ENCODE measurements at regions not wholly inside any gene's neighbourhood (a gene's known extent, or its start where the extent isn't known, plus 50 kb on each side); places are given as distances from the start of the nearest gene placed in this dataset.

GRCh38 chr4:175125410-175126068, 207.4 kb downstream of the ADAM29 start:
- in situ Hi-C loops (cut with HindIII; ENCODE audit: low sequenced_read_pairs), result no loop called here

- in situ Hi-C loops (cut with HindIII; ENCODE audit: low sequenced_read_pairs), result no loop called here
These were observed 209.2 kb downstream of the ADAM29 start for GRCh38 chr4:175127314-175127713.

DNA sequence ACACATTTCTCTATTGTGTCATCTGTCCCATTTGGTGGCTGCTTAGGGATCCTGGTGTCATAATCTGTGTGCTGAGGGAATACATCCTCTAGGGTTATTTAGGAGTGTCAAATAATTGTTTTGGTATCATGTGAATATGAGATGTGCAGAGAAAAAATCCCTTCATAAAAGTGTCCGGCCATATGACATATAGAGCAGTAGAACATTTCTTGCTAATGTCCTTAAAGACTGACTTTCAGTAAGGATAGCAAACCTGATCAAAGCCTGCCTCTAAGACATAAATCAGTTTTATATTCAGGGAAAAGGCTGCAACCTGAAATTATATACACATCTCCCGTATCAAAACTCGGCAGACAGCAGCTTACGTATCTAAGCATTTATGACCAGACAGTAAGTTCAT, 211.6 kb downstream of the ADAM29 start:
- in situ Hi-C loops (cut with HindIII; ENCODE audit: low sequenced_read_pairs), result no loop called here

DNA sequence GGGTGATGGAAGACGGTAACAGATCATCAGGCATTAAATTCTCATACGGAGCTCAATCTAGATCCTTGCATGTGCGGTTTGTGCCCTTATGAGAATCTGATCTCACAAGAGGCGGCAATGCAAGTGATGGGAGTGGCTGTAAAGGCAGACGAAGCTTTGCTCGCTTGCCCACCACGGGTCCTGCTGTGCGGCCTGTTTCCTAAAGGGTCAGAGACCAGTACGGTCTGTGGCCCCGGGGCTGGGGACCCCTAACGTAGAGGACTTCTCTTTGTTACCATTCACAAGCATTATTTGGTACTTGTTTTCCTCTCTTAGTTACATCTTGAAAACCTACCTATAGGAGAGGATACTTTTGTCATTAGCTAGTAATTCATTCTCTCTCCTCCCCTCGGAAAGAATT, 221.0 kb downstream of the ADAM29 start:
- in situ Hi-C loops (cut with HindIII; ENCODE audit: low sequenced_read_pairs), result no loop called here

DNA sequence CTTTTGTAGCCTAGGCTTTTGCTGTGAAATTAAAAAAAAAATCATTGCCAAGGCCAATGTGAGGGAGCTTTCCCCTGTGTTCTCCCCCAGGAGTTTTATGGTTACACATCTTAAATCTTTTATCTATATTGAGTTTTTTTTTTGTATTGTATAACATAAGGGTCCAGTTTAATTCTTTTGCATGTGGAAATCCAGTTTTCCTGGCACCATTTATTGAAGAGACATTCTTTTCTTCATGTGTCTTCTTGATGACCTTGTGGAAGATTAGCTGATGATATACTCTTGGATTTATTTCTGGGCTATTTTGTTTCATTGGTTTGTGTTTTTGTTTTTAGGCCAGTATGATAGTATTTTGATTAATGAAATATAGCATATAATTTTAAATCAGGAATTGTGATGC, 225.0 kb downstream of the ADAM29 start:
- in situ Hi-C loops (cut with HindIII; ENCODE audit: low sequenced_read_pairs), result no loop called here

DNA sequence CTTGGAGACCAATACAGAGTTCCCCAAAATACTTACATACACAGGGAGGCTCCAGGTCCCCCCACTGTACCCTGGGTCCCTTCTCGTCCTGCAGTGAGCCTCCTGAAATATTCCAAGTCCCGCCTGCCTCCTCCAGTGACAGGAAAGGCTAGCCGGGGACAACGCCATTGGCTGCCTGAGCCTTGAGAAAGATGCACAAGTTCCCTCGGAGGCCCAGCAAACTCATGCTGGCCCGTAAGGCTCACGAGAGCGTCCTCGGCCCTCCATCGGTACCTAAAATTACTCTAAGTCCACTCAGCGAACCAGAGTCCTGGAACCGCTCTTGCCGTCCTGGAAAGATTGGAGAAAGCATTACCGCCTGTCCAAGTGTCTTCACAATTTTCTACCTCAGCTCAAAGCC, 228.6 kb downstream of the ADAM29 start:
- in situ Hi-C loops (cut with HindIII; ENCODE audit: low sequenced_read_pairs), result no loop called here

DNA sequence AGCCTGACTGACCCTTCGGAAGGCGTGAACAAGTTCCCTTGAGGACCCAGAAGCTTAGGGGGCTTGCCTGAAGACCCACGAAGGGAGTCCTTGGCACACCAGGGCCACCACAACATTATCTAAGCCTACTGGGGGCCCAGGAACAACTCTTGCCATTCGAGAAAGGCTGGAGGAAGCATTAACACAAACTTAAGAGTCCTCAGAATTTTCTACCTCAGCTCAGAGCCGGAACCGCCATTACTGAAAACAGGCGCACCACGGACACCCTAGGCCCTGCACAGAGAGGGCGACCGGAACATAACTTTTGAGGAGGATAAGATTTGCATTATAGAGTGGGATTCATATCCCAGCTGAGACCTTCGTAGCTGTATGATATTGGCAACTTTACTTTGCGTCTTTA, 229.1 kb downstream of the ADAM29 start:
- in situ Hi-C loops (cut with HindIII; ENCODE audit: low sequenced_read_pairs), result no loop called here

DNA sequence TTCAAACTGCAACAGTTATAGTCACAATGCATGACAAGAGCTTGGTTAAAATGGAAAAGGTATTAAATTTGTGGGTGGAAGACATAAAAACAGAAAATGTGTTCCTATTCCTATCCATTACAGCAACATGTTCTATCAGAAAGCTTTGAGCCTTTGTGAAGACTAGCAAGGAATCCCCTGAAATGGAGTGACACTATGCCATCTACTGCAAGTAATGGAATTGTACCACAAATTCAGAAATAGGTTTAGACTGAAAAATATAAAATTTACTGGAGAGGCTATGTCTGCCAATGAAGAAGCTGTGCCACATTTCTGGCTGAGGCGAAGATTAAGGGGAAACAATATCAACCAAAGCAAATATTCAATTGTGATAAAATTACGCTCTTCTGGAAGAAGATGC, 247.9 kb downstream of the ADAM29 start:
- in situ Hi-C loops (cut with HindIII; ENCODE audit: low sequenced_read_pairs), result no loop called here

GRCh38 chr4:175176710-175177109, 258.6 kb downstream of the ADAM29 start:
- in situ Hi-C loops (cut with HindIII; ENCODE audit: low sequenced_read_pairs), result no loop called here

DNA sequence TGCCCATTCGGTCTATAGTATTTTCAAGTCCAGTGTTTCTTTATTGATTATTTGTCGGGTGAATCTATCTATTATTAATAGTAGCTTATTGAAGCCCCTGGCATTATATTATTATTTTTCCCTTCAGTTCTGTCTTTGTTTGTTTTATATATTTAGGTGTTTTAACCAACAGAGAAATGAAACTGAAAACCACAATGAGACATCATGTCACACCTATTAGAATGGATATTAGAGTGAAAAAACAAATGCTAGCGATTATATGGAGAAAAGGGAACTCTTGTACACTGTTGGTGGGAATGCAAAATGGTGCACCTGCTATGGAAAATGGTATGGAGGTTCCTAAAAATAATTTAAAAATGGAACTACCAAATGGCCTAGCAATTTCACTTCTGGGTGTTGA, 272.5 kb downstream of the ADAM29 start:
- in situ Hi-C loops (cut with HindIII; ENCODE audit: low sequenced_read_pairs), result no loop called here

DNA sequence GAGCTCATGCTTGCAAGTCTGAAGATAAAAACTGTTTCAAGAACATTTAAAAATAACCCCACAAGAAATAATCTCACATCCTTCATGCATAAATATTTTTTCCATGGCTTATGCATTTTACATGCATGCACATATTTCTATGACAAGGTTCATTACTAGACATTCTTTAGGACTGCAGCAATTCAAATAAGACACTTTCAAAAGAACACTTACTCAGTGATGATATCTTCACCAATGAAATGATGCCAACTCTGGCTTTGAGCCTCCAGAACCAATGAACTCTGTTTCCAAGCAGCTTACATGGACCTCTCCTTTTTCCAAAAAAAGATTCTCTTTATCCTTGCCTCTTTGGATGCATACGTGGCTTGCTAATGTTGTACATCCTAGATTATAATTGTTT, 279.9 kb downstream of the ADAM29 start:
- in situ Hi-C loops (cut with HindIII; ENCODE audit: low sequenced_read_pairs), result no loop called here

DNA sequence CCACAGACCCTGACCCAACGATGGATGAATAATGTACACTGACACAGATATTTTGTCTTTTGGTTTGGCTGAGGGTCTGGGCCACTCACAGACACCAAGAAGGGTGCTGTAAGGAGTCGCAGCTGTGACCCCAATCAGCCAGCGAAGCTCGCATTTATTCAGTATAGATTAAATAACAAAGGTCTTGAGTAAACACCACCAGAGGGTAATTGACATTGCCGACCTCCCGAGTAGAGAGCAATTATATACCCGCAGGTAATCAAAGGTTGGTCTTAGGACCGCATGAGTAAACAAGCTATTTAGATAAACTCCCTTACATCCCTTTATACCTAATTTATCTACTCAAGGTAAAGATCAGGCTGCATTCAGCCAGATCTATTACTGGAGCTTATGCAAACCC, 297.1 kb downstream of the ADAM29 start:
- in situ Hi-C loops (cut with HindIII; ENCODE audit: low sequenced_read_pairs), result no loop called here

DNA sequence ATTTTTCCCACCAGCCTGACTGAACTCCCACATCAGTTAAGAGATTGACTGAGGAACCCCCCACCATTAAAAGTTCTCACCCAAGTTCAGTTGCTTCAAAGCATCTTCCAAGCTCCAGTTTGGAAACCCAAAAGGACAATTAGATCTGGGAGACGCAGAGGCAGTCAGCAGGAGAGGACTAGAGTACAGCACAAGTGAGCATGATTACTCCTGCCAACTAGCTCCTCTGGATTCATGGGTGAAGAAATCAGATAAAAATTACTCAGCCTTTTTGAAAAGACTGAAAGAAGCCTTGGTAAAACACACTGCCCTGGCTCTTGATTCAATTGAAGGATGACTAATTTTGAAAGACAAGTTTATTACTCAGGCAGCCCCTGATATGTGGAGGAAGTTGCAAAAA, 297.5 kb downstream of the ADAM29 start:
- in situ Hi-C loops (cut with HindIII; ENCODE audit: low sequenced_read_pairs), result no loop called here

DNA sequence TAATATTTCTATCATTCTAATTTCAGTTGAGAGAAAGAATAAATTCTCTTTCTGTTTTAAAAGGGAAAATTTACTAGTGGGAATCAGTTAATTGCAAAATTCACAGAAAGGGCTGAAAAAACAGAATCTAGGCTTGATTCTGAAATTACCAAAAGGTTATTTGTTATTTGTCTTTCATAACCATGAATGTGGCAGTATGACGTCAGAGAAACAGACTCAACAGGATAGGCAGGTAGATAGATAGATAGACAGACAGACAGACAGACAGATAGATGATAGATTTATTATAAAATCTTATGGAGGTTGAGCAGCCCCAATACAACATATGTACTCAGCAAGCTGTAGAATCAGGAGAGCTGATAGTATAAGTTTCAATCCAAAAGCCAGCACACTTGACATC, 311.0 kb downstream of the ADAM29 start:
- in situ Hi-C loops (cut with HindIII; ENCODE audit: low sequenced_read_pairs), result no loop called here

DNA sequence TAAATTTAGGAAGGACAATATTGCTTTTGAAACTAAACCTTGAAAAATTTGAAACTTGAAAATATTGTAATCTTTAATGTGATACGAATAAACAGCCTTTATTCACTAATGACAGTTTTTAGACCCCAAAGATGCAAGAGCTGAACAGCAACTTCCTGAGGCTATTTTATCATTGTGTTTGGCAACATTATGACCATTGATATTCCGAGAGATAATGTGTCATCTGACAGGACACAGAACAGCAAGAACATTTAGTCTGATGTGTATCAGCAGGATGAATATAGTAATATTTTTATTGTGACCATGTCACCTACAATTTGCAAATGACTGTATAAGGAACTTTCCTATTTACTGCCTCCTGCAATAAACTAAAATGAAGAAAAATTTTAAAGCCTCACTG, 316.0 kb downstream of the ADAM29 start:
- in situ Hi-C loops (cut with HindIII; ENCODE audit: low sequenced_read_pairs), result no loop called here

GRCh38 chr4:175238827-175239517, 320.8 kb downstream of the ADAM29 start:
- in situ Hi-C loops (cut with HindIII; ENCODE audit: low sequenced_read_pairs), result no loop called here

- in situ Hi-C loops (cut with HindIII; ENCODE audit: low sequenced_read_pairs), result no loop called here
These were observed 328.8 kb downstream of the ADAM29 start for GRCh38 chr4:175246941-175247340.

GRCh38 chr4:175252642-175253041, 334.5 kb downstream of the ADAM29 start:
- in situ Hi-C loops (cut with HindIII; ENCODE audit: low sequenced_read_pairs), result no loop called here

GRCh38 chr4:175253184-175253902, 335.2 kb downstream of the ADAM29 start:
- in situ Hi-C loops (cut with HindIII; ENCODE audit: low sequenced_read_pairs), result no loop called here

GRCh38 chr4:175263537-175263936, 345.4 kb downstream of the ADAM29 start:
- in situ Hi-C loops (cut with HindIII; ENCODE audit: low sequenced_read_pairs), result no loop called here

DNA sequence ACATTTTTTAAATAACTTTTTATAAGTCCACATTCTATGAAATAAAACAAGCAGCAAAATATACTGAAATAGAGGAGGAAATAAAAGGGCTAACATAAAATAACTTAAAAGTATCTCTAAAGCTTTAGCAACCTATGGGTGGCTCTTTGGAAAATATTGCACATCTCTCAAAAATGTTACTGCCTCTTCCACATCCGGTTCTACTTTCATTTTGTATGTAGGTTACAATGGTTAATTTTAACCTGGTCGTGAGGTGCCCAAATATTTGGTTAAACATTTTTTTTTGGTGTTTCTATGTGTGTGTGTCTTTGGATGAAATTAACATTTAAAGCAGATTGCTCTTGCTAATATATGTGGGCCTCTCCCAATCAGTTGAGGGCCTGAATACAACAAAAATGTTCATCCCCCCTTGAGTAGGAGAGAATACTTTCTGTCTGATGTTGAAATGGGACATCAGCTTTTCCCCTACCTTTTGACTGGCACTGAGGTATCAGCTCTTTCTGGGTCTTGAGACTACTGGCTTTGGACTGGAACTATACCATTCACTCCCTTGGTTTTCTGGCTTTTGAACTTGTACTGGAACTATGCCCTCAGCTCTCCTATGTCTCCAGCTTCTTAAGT, 353.0 kb downstream of the ADAM29 start:
- in situ Hi-C loops (cut with HindIII; ENCODE audit: low sequenced_read_pairs), result no loop called here
